D721Med (cell line): ENCODE measurements at regions not wholly inside any gene's neighbourhood (a gene's known extent, or its start where the extent isn't known, plus 50 kb on each side); places are given as distances from the start of the nearest gene placed in this dataset.

Experiments used
- DNase-seq: peaks from one replicate; pipeline ENCODE4 v3.0.0; 2011; ENCODE audit warnings: low spot score; ENCODE audit not compliant: insufficient read length
- FAIRE-seq: peaks from 2 replicates; lab custom pipeline; 2011; peaks lifted over from hg19 to GRCh38; lab: Jason Lieb, UNC
- TF ChIP-seq, protein P1 (sequence below): IDR thresholded peaks from 2 replicates; pipeline ENCODE4 v1.5.1; 2012; ENCODE audit warnings: mild to moderate bottlenecking, control low read depth; ENCODE audit not compliant: insufficient read depth; ENCODE audit errors: missing control alignments

DNA sequence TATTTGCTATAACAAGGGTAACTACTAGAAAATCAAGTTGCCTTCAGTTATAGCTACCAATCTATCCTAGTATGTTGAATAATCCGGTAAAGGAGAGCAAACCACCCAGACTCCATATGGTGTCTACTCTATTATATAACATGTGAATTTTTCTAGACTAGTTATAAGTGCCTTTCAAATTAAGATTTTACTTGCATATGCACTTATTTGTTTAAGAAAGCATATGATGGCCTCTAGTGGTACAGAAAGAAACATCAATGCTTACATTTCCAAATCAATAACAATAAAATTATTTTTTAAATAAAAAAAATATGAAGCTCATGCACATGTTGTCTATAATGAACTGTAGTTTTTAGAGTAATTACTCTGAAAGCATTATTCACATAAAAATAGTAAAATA is 1516.4 kb upstream of the PABPC4L start:
- TF ChIP-seq, protein P1, sequence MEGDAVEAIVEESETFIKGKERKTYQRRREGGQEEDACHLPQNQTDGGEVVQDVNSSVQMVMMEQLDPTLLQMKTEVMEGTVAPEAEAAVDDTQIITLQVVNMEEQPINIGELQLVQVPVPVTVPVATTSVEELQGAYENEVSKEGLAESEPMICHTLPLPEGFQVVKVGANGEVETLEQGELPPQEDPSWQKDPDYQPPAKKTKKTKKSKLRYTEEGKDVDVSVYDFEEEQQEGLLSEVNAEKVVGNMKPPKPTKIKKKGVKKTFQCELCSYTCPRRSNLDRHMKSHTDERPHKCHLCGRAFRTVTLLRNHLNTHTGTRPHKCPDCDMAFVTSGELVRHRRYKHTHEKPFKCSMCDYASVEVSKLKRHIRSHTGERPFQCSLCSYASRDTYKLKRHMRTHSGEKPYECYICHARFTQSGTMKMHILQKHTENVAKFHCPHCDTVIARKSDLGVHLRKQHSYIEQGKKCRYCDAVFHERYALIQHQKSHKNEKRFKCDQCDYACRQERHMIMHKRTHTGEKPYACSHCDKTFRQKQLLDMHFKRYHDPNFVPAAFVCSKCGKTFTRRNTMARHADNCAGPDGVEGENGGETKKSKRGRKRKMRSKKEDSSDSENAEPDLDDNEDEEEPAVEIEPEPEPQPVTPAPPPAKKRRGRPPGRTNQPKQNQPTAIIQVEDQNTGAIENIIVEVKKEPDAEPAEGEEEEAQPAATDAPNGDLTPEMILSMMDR, result peak; percentile 37
- no peak for FAIRE-seq
- DNase-seq, result no peak

DNA sequence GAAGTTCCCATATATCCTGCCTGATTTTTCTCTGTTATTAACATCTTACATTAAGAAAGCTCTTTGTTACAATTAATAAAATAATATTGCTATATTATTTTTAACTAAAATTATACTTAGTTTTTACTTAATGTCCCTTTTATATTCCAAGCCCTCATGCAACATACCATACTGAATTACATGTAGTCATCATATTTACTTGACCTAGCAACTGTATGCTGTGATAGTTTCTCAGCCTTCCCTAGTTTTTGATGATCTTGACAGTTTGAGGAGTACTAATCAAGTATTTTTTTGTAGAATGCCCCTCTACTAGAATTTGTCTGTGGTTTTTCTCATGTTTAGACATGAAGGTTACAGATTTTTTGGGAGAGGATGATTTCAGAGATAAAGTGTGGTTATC is 1503.8 kb upstream of the PABPC4L start:
- TF ChIP-seq, protein P1, result no peak
- FAIRE-seq, result peak; percentile 73
- DNase-seq, result no peak

DNA sequence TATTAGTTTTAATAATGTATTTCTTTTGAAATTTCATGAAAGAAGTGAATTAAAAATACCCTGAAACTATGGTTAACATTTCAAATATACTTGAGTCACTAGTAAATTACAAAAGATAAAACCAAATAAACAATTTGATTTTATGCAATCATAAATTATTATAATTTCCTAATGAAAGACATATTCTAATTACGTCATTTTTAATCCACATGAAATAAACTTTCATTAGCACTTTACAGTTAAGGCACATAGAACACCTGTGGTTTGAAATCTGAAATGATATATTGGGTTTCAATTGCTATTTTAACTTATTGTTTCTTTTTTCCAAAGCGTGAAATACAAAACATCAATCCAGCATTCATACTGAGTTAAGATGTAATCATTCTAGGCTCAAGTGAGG is 1492.5 kb upstream of the PABPC4L start:
- TF ChIP-seq, protein P1, result no peak
- no peak for DNase-seq
- FAIRE-seq, result peak; percentile 55

DNA sequence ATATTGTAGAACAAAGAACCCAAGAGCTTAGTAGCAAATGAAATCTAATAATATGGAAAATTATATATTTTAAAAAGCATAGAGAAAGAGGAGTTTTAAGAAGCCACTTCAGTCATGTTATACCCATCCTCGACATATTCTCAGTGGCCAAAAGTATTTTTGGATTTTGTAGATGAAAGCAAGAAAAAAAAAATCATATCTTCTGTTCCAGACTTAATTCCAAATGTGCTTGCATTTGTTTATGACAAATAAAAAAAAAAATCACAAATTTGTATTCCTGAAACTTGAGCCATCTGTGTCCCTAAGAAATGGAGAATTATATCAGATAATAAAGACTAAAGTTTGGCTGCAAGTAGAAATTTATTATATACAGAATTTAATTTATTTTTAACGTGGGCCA is 1482.4 kb upstream of the PABPC4L start:
- no peak for DNase-seq
- no peak for FAIRE-seq
- TF ChIP-seq, protein P1, result no peak

DNA sequence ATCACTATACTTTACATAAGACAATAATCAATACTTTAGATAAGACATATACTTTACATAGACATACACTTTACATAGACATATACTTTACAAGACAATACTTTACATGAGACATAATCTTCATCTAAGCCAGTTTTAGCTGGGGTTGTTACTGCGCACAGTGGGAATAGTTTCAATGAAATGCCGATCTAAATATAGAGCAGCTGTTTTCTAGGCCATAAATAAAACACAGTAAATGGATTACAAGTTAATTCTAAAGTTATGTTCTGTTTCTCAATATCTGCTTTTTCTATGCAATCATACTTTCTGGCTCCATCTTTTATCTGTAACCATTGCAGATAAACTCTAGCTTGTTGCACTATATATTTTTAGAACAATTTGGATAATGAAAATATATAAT is 1470.6 kb upstream of the PABPC4L start:
- FAIRE-seq (no peak), DNase-seq (no peak)
- TF ChIP-seq, protein P1, result no peak

DNA sequence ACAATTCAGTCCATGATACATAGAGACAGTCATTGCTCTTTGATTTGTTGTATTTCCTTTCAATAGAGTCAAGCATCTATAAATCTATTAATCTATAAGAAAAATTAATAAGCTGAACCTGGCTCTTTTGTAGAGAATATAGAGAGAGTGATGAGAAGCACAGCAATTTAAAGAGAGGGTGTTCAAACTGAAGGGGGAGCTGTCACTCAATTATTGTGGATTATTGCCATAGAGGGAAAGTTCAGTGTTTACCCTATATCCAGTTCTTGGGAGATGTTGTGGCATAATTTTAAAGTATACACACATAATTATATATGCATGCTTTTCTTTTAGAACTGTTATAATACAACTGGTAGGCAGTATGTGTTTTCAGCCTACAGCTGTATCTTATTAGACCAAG is 1469.0 kb upstream of the PABPC4L start:
- DNase-seq (no peak), FAIRE-seq (no peak)
- TF ChIP-seq, protein P1, result peak; percentile 12
